Testis (tissue), 2 donors: ENCODE measurements at regions not wholly inside any gene's neighbourhood (a gene's known extent, or its start where the extent isn't known, plus 50 kb on each side); places are given as distances from the start of the nearest gene placed in this dataset.

Source experiments
- DNase-seq: peaks from one replicate; pipeline ENCODE4 v3.0.0-alpha.2; 2019
- H3K27ac ChIP-seq, 2 donors: fragments of 200-600 bp; sonication (generic); one replicate each; pipeline ENCODE4 v1.5.1; 2019
- H3K27me3 ChIP-seq: fragments of 200-600 bp; sonication (generic); one replicate; pipeline ENCODE4 v1.5.1; 2019
- H3K36me3 ChIP-seq: fragments of 200-600 bp; sonication (generic); one replicate; pipeline ENCODE4 v1.5.1; 2017; ENCODE audit warnings: low read depth; ENCODE audit errors: missing control alignments
- H3K4me1 ChIP-seq: fragments of 200-600 bp; sonication (generic); one replicate; pipeline ENCODE4 v1.5.1; 2019
- H3K4me3 ChIP-seq, 2 donors: fragments of 200-600 bp; sonication (generic); one replicate each; pipeline ENCODE4 v1.5.1; 2017 to 2019
- H3K9me3 ChIP-seq: fragments of 200-600 bp; sonication (generic); one replicate; pipeline ENCODE4 v1.5.1; 2017
- POLR2A ChIP-seq: fragments of 450-650 bp; IDR thresholded peaks from one replicate; pipeline ENCODE4 v1.6.1; 2017; ENCODE audit warnings: antibody characterized with exemption, mild to moderate bottlenecking, moderate library complexity
- WGBS, 2 donors: methylation state at CpG; one replicate each; pipeline ENCODE4 v1.1.5; 2018; 5-methylcytosine and 5-hydroxymethylcytosine counted together
- intact Hi-C: fragments of 100-400 bp; cut with DNase I; formaldehyde crosslinking; loops from one replicate; pipeline ENCODE4 v1.15.1; 2023; ENCODE audit warnings: low total_unique reads
- TF ChIP-seq, protein P1 (sequence below), 3 experiments: fragments of 450-650 bp in 2 of 3; fragments of 200-600 bp in 1 of 3; sonication (generic) in 1 of 3; IDR thresholded peaks; one replicate each; pipeline ENCODE4 v1.5.1; 2016 to 2019; ENCODE audit warnings: antibody characterized with exemption in 3 of 3, mild to moderate bottlenecking in 2 of 3, moderate library complexity in 1 of 3

- 70 to 73% methylated on average over 5 of the region's 5 CpGs for WGBS, 2 donors
- no peak overlapping the region for H3K27ac ChIP-seq
- no peaks in the 10 kb centered on the region for H3K9me3 ChIP-seq
- H3K27me3 ChIP-seq, result no peaks in the 10 kb centered on the region
- no peak overlapping the region for H3K4me3 ChIP-seq
- H3K4me1 ChIP-seq, result peaks cover 12% of the 10 kb centered on the region
- intact Hi-C loops, result no loop called here
- no peak for DNase-seq
- no peaks in the 10 kb centered on the region for H3K36me3 ChIP-seq
- no peak for TF ChIP-seq POLR2A
- TF ChIP-seq, protein P1, sequence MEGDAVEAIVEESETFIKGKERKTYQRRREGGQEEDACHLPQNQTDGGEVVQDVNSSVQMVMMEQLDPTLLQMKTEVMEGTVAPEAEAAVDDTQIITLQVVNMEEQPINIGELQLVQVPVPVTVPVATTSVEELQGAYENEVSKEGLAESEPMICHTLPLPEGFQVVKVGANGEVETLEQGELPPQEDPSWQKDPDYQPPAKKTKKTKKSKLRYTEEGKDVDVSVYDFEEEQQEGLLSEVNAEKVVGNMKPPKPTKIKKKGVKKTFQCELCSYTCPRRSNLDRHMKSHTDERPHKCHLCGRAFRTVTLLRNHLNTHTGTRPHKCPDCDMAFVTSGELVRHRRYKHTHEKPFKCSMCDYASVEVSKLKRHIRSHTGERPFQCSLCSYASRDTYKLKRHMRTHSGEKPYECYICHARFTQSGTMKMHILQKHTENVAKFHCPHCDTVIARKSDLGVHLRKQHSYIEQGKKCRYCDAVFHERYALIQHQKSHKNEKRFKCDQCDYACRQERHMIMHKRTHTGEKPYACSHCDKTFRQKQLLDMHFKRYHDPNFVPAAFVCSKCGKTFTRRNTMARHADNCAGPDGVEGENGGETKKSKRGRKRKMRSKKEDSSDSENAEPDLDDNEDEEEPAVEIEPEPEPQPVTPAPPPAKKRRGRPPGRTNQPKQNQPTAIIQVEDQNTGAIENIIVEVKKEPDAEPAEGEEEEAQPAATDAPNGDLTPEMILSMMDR (IDR thresholded peaks at IDR 0.05), result no peak
Observed at GRCh38 chr4:52253025-52253424, 201.9 kb downstream of the SPATA18 start.

- H3K9me3 ChIP-seq, result no peaks in the 10 kb centered on the region
- TF ChIP-seq POLR2A, result no peak
- TF ChIP-seq, protein P1 (IDR thresholded peaks at IDR 0.05), result no peak
- H3K27ac ChIP-seq, result no peak overlapping the region
- H3K27me3 ChIP-seq, result no peaks in the 10 kb centered on the region
- 81 to 83% methylated on average over 2 of the region's 2 CpGs for WGBS, 2 donors
- no peaks in the 10 kb centered on the region for H3K4me1 ChIP-seq
- intact Hi-C loops, result no loop called here
- DNase-seq, result no peak
- H3K36me3 ChIP-seq, result no peaks in the 10 kb centered on the region
- H3K4me3 ChIP-seq, result no peak overlapping the region
Observed at GRCh38 chr4:52256522-52256921, 205.4 kb downstream of the SPATA18 start.

- DNase-seq, result no peak
- intact Hi-C loops, result no loop called here
- no peaks in the 10 kb centered on the region for H3K27me3 ChIP-seq
- peaks cover under 1% of the 10 kb centered on the region for H3K4me1 ChIP-seq
- no peak overlapping the region for H3K4me3 ChIP-seq
- H3K9me3 ChIP-seq, result no peaks in the 10 kb centered on the region
- H3K27ac ChIP-seq, result no peak overlapping the region
- 60 to 75% methylated on average over 3 of the region's 3 CpGs for WGBS, 2 donors
- no peaks in the 10 kb centered on the region for H3K36me3 ChIP-seq
- TF ChIP-seq, protein P1 (IDR thresholded peaks at IDR 0.05), result no peak
- no peak for TF ChIP-seq POLR2A
Observed at GRCh38 chr4:52259978-52260377, 208.9 kb downstream of the SPATA18 start.

DNA sequence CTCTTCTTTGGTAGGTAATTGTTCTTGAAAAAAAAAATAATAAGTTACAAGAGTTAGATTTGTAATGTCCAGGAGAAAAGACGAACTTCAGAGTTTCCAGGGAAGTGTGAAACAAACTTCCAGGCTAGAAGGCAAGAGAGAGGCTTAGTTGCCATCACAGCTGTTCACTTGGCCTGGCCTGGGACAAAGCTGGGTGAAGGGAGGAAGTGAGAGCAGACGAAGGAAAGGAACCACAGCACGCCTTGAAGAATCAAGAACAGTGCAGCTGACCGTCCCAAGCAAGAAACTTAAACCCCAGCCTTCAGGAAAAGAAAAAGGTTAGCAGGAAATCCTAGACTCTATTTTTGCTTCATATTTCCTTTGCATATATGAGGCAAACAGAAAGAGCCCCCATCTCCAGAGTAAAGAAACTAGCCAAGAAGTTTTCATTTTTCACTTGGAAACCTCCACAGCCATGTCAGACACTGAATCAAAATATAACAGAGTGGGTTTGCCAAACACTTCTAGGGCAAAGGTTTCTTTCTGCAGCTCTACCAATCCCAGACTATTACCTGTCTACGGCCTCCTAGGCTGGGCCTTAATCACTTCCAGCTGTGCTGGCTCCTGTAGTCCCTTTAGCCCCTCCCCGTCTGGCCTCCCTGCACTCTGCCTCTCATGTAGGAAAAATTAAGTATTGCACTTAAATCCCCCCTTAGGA is 209.6 kb downstream of the SPATA18 start:
- WGBS, 2 donors, result 39 to 56% methylated on average over 6 of the region's 6 CpGs
- H3K27ac ChIP-seq, result no peak overlapping the region

More for the DNA sequence above, 209.6 kb downstream of the SPATA18 start:
- intact Hi-C loops, result no loop called here
- Histone ChIP-seq H3K9me3 (no peaks in the 10 kb centered on the region), H3K4me1 (peaks cover 5% of the 10 kb centered on the region), H3K4me3 (no peak overlapping the region), H3K36me3 (no peaks in the 10 kb centered on the region), H3K27me3 (no peaks in the 10 kb centered on the region)
- DNase-seq, result no peak
- TF ChIP-seq, protein P1 (IDR thresholded peaks at IDR 0.05), result no peak
- no peak for TF ChIP-seq POLR2A
